Stimulated activated CD8-positive, alpha-beta memory T cell treated with anti-CD3 and anti-CD28 coated beads, Interleukin-2, amount 100 ng/mL, for 48 hours (primary cell): ENCODE measurements at regions not wholly inside any gene's neighbourhood (a gene's known extent, or its start where the extent isn't known, plus 50 kb on each side); places are given as distances from the start of the nearest gene placed in this dataset.

ENCODE experiments used
- DNase-seq, 2 donors: peaks; one replicate each; pipeline ENCODE4 v3.0.0-alpha.2; 2020; ENCODE audit warnings: low read depth in 2 of 2

DNA sequence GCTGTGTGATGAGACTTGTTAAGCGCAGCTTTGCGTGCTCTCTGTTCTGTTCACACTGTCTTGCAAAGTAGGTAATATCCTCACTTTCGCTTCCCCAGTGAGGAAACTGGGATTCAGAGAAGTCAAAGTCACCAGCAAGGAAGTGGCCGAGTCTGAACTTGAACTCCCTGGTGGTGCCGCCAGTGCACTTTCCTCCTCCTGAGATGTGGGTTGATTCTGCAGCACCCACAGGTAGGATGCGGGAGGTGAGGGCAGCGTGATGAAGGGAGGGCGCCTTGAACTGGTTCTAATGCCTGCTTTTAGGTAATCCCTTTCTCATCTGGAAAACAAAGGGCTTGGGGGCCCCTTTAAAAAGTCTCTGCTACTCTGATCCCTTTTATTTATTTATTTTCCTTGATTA is 54.9 kb upstream of the IGF1 start:
- no peak for DNase-seq

DNA sequence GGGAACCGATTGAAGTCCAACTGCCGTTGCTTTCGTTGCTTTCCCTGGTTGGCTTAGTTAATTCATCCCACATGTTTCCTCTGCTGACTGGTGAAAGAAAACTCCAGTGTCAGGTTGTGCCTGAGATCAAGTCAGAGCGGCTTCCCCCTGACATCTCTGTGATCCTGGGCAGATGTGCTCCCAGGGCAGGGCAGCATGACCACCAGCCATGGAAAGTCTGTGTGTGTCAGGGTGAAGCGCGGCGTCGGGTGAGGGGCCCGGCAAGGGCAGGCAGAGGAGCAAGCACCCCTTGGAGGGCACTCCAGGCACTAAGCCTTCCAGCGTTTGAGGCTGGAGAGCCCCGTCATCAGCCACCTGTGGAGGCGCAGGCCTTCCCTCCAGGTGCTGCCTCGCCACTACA is 54.5 kb upstream of the IGF1 start:
- no peak for DNase-seq

DNA sequence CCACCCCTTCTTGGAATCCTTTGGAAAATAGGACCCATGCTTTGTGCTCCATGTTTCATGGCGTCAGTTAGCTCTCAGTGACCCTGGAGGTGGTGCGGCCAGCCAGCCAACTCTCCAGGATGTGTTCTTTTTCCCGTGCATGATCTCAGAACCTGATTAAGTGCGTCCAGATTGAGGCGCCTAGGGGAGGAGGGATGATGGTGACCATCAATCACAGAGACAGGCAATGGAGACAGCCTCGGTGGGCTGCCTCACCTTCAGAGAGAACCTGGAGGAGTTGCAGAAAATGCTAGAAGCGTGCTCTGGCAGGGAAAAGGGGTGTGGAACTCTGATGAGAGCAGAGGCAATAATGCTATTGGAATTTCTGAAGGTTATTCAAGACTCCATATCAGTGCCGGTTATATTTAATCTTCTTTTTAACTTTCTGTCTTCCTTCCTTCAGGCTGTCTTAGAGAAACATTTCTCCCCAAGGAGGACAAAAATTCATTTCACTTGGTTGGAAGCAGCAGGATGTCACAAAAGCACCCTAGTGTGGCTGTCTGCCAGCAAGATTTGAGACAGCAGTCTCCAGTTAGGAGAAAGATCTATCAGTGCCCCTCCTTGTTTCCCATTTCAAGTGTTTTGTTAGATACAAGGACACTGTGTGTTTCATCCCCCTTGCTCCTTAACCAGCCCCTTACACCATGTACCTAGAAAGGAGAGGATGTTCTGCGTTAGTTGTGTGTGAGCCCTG is 53.3 kb upstream of the IGF1 start:
- DNase-seq: no peak
